Thyroid gland (tissue), 4 donors: ENCODE measurements at regions not wholly inside any gene's neighbourhood (a gene's known extent, or its start where the extent isn't known, plus 50 kb on each side); places are given as distances from the start of the nearest gene placed in this dataset.
"Not testable (repeated sequence)": the region's sequence is repeated elsewhere in the genome, so short reads cannot be mapped to it uniquely, and the experiment has no call there.

Experiments
- CTCF ChIP-seq, 6 experiments: fragments of 200-600 bp in 3 of 6; fragments of 450-650 bp in 3 of 6; sonication (generic) in 3 of 6; IDR thresholded peaks; one replicate each; pipeline ENCODE4 v1.5.1; 2016 to 2019; ENCODE audit warnings: antibody characterized with exemption in 6 of 6, mild to moderate bottlenecking in 2 of 6, inconsistent platforms in 1 of 6, moderate library complexity in 1 of 6
- POLR2A ChIP-seq, 2 donors: fragments of 450-650 bp; IDR thresholded peaks; one replicate each; pipeline ENCODE4 v1.6.1; 2017; ENCODE audit warnings: antibody characterized with exemption in 2 of 2, mild to moderate bottlenecking in 2 of 2, moderate library complexity in 1 of 2

- TF ChIP-seq CTCF, POLR2A (IDR thresholded peaks at IDR 0.05): not testable (repeated sequence)
These were observed 312.4 kb downstream of the ANKRD30B start for GRCh38 chr18:15060279-15060880.
